ENCODE measurements at regions not wholly inside any gene's neighbourhood (a gene's known extent, or its start where the extent isn't known, plus 50 kb on each side); places are given as distances from the start of the nearest gene placed in this dataset.

- TF ChIP-seq, protein P1, sequence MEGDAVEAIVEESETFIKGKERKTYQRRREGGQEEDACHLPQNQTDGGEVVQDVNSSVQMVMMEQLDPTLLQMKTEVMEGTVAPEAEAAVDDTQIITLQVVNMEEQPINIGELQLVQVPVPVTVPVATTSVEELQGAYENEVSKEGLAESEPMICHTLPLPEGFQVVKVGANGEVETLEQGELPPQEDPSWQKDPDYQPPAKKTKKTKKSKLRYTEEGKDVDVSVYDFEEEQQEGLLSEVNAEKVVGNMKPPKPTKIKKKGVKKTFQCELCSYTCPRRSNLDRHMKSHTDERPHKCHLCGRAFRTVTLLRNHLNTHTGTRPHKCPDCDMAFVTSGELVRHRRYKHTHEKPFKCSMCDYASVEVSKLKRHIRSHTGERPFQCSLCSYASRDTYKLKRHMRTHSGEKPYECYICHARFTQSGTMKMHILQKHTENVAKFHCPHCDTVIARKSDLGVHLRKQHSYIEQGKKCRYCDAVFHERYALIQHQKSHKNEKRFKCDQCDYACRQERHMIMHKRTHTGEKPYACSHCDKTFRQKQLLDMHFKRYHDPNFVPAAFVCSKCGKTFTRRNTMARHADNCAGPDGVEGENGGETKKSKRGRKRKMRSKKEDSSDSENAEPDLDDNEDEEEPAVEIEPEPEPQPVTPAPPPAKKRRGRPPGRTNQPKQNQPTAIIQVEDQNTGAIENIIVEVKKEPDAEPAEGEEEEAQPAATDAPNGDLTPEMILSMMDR (IDR thresholded peaks at IDR 0.05), result no peak
- TF ChIP-seq GATA2 (CRISPR knock-in tag; IDR thresholded peaks at IDR 0.05) (no peak), MEF2A (IDR thresholded peaks at IDR 0.05; ENCODE audit: borderline replicate concordance, low read depth) (no peak), MAX (IDR thresholded peaks at IDR 0.05; ENCODE audit: low read depth) (no peak), FOXJ3 (CRISPR knock-in tag; IDR thresholded peaks at IDR 0.05) (no peak), REST (IDR thresholded peaks at IDR 0.05; ENCODE audit: low read depth, low read length) (no peak)
These were observed 83.2 kb downstream of the BUD13 start for GRCh38 chr11:116689413-116690127.

Measured in SK-N-SH (cell line).